Neural progenitor cell (in vitro differentiated cells): ENCODE measurements at regions not wholly inside any gene's neighbourhood (a gene's known extent, or its start where the extent isn't known, plus 50 kb on each side); places are given as distances from the start of the nearest gene placed in this dataset.

Experiments
- EZH2 ChIP-seq: fragments of 200-600 bp; sonication (generic); IDR thresholded peaks from 2 replicates; pipeline ENCODE4 v1.6.1; 2017; ENCODE audit warnings: antibody characterized with exemption, mild to moderate bottlenecking, moderate library complexity
- TF ChIP-seq, protein P1 (sequence below): fragments of 200-600 bp; sonication (generic); IDR thresholded peaks from 2 replicates; pipeline ENCODE4 v1.5.1; 2017; ENCODE audit warnings: antibody characterized with exemption, mild to moderate bottlenecking

DNA sequence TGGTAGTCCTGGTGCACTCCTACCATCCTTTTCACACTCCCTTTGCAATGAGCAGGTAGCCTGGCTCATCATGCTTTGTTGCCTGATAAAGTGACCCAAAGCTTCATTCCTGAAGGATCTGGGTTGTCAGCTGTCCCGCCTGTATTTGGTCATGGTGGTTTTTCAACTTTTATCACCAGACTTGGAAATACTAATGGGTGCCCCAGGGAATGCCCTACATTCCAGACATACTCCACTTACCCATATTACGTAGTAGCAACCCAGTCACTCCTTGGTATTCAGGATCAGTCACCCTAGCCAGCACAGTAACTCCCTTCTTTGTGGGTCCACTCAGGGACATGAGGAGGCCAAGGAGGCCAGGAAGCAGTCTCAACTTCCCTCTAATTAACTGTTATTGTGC, 199.2 kb downstream of the MAFB start:
- TF ChIP-seq, protein P1, sequence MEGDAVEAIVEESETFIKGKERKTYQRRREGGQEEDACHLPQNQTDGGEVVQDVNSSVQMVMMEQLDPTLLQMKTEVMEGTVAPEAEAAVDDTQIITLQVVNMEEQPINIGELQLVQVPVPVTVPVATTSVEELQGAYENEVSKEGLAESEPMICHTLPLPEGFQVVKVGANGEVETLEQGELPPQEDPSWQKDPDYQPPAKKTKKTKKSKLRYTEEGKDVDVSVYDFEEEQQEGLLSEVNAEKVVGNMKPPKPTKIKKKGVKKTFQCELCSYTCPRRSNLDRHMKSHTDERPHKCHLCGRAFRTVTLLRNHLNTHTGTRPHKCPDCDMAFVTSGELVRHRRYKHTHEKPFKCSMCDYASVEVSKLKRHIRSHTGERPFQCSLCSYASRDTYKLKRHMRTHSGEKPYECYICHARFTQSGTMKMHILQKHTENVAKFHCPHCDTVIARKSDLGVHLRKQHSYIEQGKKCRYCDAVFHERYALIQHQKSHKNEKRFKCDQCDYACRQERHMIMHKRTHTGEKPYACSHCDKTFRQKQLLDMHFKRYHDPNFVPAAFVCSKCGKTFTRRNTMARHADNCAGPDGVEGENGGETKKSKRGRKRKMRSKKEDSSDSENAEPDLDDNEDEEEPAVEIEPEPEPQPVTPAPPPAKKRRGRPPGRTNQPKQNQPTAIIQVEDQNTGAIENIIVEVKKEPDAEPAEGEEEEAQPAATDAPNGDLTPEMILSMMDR, result no peak
- no peak for TF ChIP-seq EZH2
